HEK293T (cell line): ENCODE measurements at regions not wholly inside any gene's neighbourhood (a gene's known extent, or its start where the extent isn't known, plus 50 kb on each side); places are given as distances from the start of the nearest gene placed in this dataset.
"Not testable (repeated sequence)": the region's sequence is repeated elsewhere in the genome, so short reads cannot be mapped to it uniquely, and the experiment has no call there.

Source experiments
- CTCF ChIA-PET: fragments of 350-600 bp; formaldehyde crosslinking; extraction: SDS; loops from one replicate; lab custom pipeline; 2021; ENCODE audit warnings: antibody characterized with exemption, inconsistent platforms; lab: Yijun Ruan, JAX
- POLR2A ChIA-PET: fragments of 350-600 bp; formaldehyde crosslinking; extraction: SDS; loops from one replicate; lab custom pipeline; 2020; ENCODE audit warnings: antibody characterized with exemption, inconsistent platforms; lab: Yijun Ruan, JAX
- DNase-seq: peaks from one replicate; pipeline ENCODE4 v3.0.0; 2012; ENCODE audit warnings: mixed read lengths; ENCODE audit errors: extremely low spot score
- ARNT ChIP-seq: fragments of 450-650 bp; IDR thresholded peaks from 2 replicates; pipeline ENCODE4 v1.6.1; 2017; ENCODE audit warnings: mild to moderate bottlenecking
- BHLHE40 ChIP-seq: fragments of 450-650 bp; IDR thresholded peaks from 2 replicates; pipeline ENCODE4 v1.6.1; 2016; ENCODE audit warnings: mild to moderate bottlenecking, moderate library complexity, borderline replicate concordance
- CTBP1 ChIP-seq: fragments of 450-650 bp; IDR thresholded peaks from 2 replicates; pipeline ENCODE4 v1.6.1; 2016; ENCODE audit warnings: borderline replicate concordance
- ELF4 ChIP-seq: fragments of 450-650 bp; IDR thresholded peaks from 2 replicates; pipeline ENCODE4 v1.6.1; 2017; ENCODE audit warnings: antibody characterized with exemption
- FOXA1 ChIP-seq: fragments of 450-650 bp; IDR thresholded peaks from 2 replicates; pipeline ENCODE4 v1.6.1; 2016; ENCODE audit warnings: mild to moderate bottlenecking
- FOXK2 ChIP-seq: fragments of 450-650 bp; IDR thresholded peaks from 2 replicates; pipeline ENCODE4 v1.6.1; 2016; ENCODE audit warnings: mild to moderate bottlenecking
- FOXM1 ChIP-seq: fragments of 450-650 bp; IDR thresholded peaks from 2 replicates; pipeline ENCODE4 v1.6.1; 2017; ENCODE audit warnings: mild to moderate bottlenecking, borderline replicate concordance
- HDGF ChIP-seq: fragments of 450-650 bp; IDR thresholded peaks from 2 replicates; pipeline ENCODE4 v1.6.1; 2017; ENCODE audit warnings: antibody characterized with exemption, borderline replicate concordance
- L3MBTL2 ChIP-seq: fragments of 450-650 bp; conservative IDR thresholded peaks from 2 replicates; pipeline ENCODE4 v1.6.1; 2016; ENCODE audit warnings: mild to moderate bottlenecking
- LEF1 ChIP-seq: fragments of 450-650 bp; IDR thresholded peaks from 2 replicates; pipeline ENCODE4 v1.6.1; 2017; ENCODE audit warnings: mild to moderate bottlenecking, borderline replicate concordance
- NFRKB ChIP-seq: fragments of 450-650 bp; IDR thresholded peaks from 2 replicates; pipeline ENCODE4 v1.6.1; 2016; ENCODE audit warnings: mild to moderate bottlenecking, moderate library complexity
- SP1 ChIP-seq: fragments of 450-650 bp; IDR thresholded peaks from 2 replicates; pipeline ENCODE4 v1.6.1; 2017
- SUZ12 ChIP-seq: fragments of 450-650 bp; IDR thresholded peaks from 2 replicates; pipeline ENCODE4 v1.6.1; 2016; ENCODE audit warnings: mild to moderate bottlenecking
- TARDBP ChIP-seq: fragments of 450-650 bp; IDR thresholded peaks from 2 replicates; pipeline ENCODE4 v1.6.1; 2016
- ZNF384 ChIP-seq: fragments of 450-650 bp; IDR thresholded peaks from 2 replicates; pipeline ENCODE4 v1.6.1; 2016
- TF ChIP-seq, protein P1 (sequence below): fragments of 450-650 bp; IDR thresholded peaks from 2 replicates; pipeline ENCODE4 v1.6.1; 2016

DNA sequence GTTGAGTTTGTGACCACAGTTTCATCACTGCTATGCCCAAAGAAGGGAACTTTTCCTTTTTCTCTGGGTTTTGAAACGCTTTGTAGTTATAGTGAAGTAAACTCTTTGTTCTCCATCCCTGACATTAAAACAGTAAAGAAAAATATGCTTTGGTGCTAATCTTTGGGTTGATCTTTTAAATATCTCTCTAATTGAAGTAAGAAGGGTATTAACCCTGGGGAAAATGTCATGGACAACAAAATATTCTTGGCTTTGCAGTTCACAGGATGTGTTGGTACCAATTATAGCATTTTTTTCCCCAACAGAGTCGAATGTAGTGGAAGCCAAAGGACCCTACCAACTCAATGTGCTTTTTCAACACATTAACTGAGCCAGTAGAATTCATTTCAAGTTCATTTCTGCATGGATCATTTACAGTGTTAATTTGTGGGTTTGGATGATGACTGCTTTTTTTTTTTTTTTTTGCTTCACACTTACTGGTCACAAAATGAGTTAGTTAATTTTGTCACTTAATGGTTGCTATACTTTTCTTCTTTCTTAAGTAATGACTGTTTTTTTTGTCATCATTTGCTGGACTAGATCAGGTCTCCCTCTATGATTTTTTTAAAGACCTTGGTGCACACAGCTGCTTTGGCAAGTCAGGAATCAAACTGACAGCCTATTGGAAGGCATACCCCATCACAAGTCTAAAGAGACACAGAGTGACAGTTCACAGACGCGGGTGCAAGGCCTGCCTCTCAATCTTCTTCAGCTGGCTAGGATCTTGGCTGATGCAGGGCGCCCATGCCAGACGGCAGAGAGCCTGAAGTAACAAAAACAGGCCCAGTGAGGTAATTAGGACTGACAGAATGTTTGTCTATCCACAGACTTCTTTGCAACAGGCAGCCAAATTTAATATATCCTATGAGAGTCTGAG lies 98.8 kb upstream of the MMADHC start:
- ChIA-PET CTCF (no interaction called here), POLR2A (no interaction called here)
- no peak for DNase-seq
- TF ChIP-seq, protein P1, sequence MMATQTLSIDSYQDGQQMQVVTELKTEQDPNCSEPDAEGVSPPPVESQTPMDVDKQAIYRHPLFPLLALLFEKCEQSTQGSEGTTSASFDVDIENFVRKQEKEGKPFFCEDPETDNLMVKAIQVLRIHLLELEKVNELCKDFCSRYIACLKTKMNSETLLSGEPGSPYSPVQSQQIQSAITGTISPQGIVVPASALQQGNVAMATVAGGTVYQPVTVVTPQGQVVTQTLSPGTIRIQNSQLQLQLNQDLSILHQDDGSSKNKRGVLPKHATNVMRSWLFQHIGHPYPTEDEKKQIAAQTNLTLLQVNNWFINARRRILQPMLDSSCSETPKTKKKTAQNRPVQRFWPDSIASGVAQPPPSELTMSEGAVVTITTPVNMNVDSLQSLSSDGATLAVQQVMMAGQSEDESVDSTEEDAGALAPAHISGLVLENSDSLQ = no peak
- TF ChIP-seq ELF4 (no peak), HDGF (no peak), TARDBP (no peak), SUZ12 (no peak), L3MBTL2 (no peak), SP1 (no peak), ZNF384 (no peak), CTBP1 (no peak), FOXA1 (no peak), NFRKB (no peak)

DNA sequence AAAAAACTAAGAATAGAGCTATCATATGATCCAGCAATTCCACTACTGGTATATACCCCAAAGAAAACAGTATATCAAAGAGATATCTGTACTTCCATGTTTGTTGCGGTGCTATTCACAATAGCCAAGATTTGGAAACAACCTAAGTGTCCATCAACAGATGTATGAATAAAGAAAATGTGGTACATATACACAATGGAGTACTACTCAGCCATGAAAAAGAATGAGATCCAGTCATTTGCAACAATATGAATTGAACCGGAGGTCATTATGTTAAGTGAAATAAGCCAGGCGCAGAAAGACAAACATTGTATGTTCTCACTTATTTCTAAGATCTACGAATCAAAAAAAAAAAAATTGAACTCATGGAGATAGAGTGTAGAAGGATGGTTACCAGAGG lies 97.8 kb upstream of the MMADHC start:
- DNase-seq, POLR2A ChIA-PET, CTCF ChIA-PET: not testable (repeated sequence)

DNA sequence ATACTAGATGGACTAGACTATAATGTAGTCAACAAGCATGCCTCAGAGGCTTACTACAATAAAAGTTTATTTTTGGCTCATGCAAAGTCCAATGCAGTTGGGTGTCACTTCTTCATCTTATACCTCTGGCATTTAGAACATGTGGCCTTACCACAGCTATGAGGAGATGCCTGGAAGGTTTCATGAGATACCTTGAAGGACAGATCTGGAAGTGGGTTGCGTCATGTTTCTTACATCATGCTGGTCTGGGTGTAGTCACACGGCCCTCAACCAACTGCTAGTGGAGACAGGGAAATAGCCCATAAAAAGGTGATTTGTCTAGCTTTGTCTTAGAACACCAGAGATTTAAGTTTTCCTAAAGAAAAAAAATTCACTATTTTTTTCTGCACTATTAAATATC lies 91.7 kb upstream of the MMADHC start:
- ChIA-PET POLR2A (no interaction called here), CTCF (no interaction called here)
- DNase-seq = no peak
- no peak for TF ChIP-seq HDGF
- no peak for TF ChIP-seq ELF4

DNA sequence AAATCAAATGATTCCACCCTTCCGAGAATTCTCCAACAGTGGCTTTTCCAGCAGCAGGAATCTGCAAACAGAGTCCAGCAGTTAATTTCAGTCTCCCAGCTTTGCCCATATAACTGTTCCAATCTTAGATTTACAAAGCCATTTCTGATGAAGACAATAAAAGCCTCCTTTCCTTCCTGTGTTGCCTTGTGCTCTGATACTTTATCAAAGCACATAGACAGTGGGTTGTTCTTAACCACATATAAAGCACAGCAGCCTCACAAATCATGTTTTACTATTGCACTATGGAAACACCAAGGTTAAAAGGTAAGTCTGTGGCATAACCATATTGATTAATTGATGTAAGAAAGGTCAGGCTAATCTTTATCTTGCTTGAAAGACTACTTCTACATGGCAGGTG lies 89.8 kb upstream of the MMADHC start:
- no peak for DNase-seq
- ChIA-PET POLR2A (no interaction called here), CTCF (no interaction called here)
- no peak for TF ChIP-seq FOXK2
- no peak for TF ChIP-seq L3MBTL2
- TF ChIP-seq FOXM1 = no peak
- TF ChIP-seq ARNT = no peak
- TF ChIP-seq NFRKB = no peak
- no peak for TF ChIP-seq ZNF384
- TF ChIP-seq ELF4 = no peak
- no peak for TF ChIP-seq FOXA1
- TF ChIP-seq, protein P1 = no peak
- no peak for TF ChIP-seq LEF1
- TF ChIP-seq BHLHE40 = no peak

DNA sequence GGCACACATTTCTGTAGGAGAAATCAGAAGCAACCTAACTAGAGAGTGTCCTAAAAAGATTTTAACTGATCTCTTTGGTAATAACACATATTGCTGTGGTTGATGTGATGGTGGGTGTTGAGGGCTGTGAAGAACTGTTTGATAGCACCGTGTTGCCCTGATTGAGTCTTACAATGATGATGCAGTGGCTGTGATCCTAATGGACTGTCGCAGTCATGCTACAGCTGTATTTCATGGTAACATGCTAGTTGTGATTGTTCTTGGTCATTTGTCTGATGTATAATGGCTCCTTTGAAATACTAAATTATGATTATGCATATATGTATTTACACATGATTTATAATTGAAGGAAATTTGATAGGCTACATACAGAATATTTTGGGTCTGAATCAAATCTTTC lies 82.5 kb upstream of the MMADHC start:
- TF ChIP-seq TARDBP (no peak), L3MBTL2 (no peak), SUZ12 (no peak)
- no peak for DNase-seq
- POLR2A ChIA-PET = no interaction called here
- CTCF ChIA-PET = no interaction called here

DNA sequence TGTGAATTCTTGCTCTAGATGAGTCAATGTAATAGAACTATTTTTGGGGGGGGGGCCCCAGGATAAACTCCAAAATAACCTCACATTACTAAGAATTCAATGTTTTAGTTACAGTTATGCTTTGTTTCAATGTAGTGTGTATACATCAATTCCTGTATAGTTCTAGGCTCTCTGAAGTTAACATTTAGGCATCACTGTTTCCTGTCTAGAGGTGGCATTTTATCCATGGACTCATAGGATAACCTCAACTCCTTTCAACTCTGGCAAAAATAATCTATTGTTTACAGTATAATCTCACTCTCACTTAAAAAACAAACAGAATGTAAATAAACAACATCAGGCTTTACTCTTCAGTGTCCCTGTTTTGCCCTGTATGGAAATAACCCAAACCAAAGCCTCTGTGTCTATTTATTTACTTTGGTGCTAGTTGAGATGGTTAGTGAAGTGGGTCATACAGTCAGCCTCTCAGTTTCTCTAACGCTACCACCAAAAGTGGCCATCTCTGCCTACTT lies 79.3 kb upstream of the MMADHC start:
- TF ChIP-seq SUZ12 (no peak), HDGF (no peak), ELF4 (no peak), FOXK2 (no peak), ARNT (no peak), FOXM1 (no peak), BHLHE40 (no peak), LEF1 (no peak), TARDBP (no peak)
- TF ChIP-seq, protein P1 = no peak
- DNase-seq = no peak
- ChIA-PET CTCF (no interaction called here), POLR2A (no interaction called here)

DNA sequence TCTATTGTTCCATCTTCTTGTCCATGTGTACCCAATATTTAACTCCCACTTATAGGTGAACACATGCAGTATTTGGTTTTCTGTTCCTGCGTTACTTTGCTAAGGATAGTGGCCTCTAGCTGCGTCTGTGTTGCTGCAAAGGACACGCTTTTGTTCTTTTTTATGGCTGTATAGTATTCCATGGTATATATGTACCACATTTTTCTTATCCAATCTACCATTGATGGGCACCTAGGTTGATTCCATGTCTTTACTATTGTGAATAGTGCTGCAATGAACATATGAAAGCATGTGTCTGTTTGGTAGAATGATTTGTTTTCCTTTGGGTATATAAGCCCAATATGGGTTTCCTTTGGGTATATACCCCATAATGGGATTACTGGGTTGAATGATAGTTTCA lies 77.3 kb upstream of the MMADHC start:
- DNase-seq = no peak
- CTCF ChIA-PET = no interaction called here
- POLR2A ChIA-PET = no interaction called here
- TF ChIP-seq L3MBTL2 (no peak), HDGF (no peak), SUZ12 (no peak), ZNF384 (no peak), FOXK2 (no peak)

DNA sequence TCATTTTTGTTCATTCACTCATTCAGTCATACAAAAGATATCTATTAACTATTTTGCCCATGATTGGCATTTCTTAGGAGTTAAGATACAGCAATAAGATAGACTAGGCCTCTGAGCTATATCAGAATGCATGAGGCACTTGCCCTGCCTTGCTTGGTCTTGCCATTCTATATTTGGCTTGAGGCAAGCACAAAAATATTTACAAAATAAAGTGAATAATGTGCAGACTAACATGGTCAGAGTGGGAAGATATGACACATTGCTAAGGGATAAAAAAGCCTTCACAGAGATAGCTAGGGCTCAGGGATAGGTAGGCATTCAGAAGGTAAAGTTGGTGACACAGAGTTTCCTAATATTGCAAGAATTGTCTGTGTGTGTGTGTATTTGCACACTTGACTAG lies 75.0 kb upstream of the MMADHC start:
- TF ChIP-seq CTBP1 (no peak), TARDBP (no peak), FOXM1 (no peak), HDGF (no peak), SUZ12 (no peak), LEF1 (no peak), NFRKB (no peak), FOXK2 (no peak), ZNF384 (no peak), BHLHE40 (no peak), FOXA1 (no peak), ARNT (no peak)
- DNase-seq = no peak
- POLR2A ChIA-PET = no interaction called here
- CTCF ChIA-PET = no interaction called here
